HepG2 (cell line): ENCODE measurements at regions not wholly inside any gene's neighbourhood (a gene's known extent, or its start where the extent isn't known, plus 50 kb on each side); places are given as distances from the start of the nearest gene placed in this dataset.

Source experiments
- ATAC-seq: fragments of 200-7000 bp; cut with Tn5 transposase; 3 replicates; pipeline ENCODE4 v1.9.1; 2020; ENCODE audit warnings: mild to moderate bottlenecking, moderate library complexity
- BruUV-seq: library from RNA; stranded (reverse); fragments of 400-500 nt; replicated peaks from 2 replicates; lab custom pipeline; 2021; lab: Mats Ljungman, UMichigan
- CTCF ChIA-PET: fragments of 300-600 bp; formaldehyde crosslinking; extraction: SDS; loops from one replicate; lab custom pipeline; 2021; ENCODE audit warnings: low total read pairs, inconsistent platforms, low intra/inter-chr PET ratio; lab: Yijun Ruan, JAX
- POLR2A ChIA-PET: fragments of 350-600 bp; sonication (Branson Sonifier 250); formaldehyde crosslinking; loops from one replicate; lab custom pipeline; 2020; ENCODE audit warnings: antibody characterized with exemption, inconsistent platforms; lab: Yijun Ruan, JAX
- DNase-seq: peaks from one replicate; pipeline ENCODE4 v3.0.0-alpha.2; 2015; ENCODE audit warnings: low spot score
- FAIRE-seq: peaks from 3 replicates; lab custom pipeline; 2011; peaks lifted over from hg19 to GRCh38; lab: Jason Lieb, UNC
- H2AFZ ChIP-seq: one replicate; pipeline ENCODE4 v1.6.1; 2011; ENCODE audit warnings: low read length, inconsistent platforms
- H3K27ac ChIP-seq: fragments of 300-600 bp; 3 replicates; pipeline ENCODE4 v1.8.0; 2011; ENCODE audit warnings: mixed run types, mild to moderate bottlenecking, mixed read lengths, low read length, inconsistent platforms; ENCODE audit not compliant: insufficient read depth; ENCODE audit errors: extremely low read length
- H3K27me3 ChIP-seq, 2 experiments: fragments of 200-600 bp in 1 of 2; 2 replicates in 1 of 2; 3 replicates in 1 of 2; pipeline versions ENCODE4 v1.6.0 to v1.8.0; 2011; ENCODE audit warnings: low read length in 2 of 2, mild to moderate bottlenecking in 2 of 2, moderate library complexity in 2 of 2, inconsistent platforms in 1 of 2; ENCODE audit not compliant: insufficient read depth in 2 of 2, control insufficient read depth in 1 of 2
- H3K36me3 ChIP-seq, 2 experiments: fragments of 200-600 bp in 1 of 2; replicated peaks in 1 of 2; 2 replicates in 1 of 2; 3 replicates in 1 of 2; pipeline versions ENCODE4 v1.5.1 to v1.8.0; 2011; ENCODE audit warnings: low read length in 2 of 2, inconsistent platforms in 1 of 2; ENCODE audit not compliant: insufficient read depth in 2 of 2, control insufficient read depth in 1 of 2
- H3K4me1 ChIP-seq: 2 replicates; pipeline ENCODE4 v1.5.1; 2012; ENCODE audit warnings: low read length, inconsistent platforms; ENCODE audit not compliant: insufficient read depth
- H3K4me2 ChIP-seq: 2 replicates; pipeline ENCODE4 v1.6.0; 2011; ENCODE audit warnings: low read depth, low read length, inconsistent platforms
- H3K4me3 ChIP-seq, 3 experiments: fragments of 200-600 bp in 1 of 3; sonication (generic), shearing (Covaris generic) in 1 of 3; replicated peaks in 1 of 3; 2 replicates each; pipeline ENCODE4 v1.5.1; 2011 to 2016; ENCODE audit warnings: low read length in 3 of 3, inconsistent platforms in 2 of 3, low read depth in 2 of 3, mild to moderate bottlenecking in 2 of 3, control low read depth in 1 of 3, mixed read lengths in 1 of 3; ENCODE audit not compliant: insufficient read depth in 1 of 3
- H3K79me2 ChIP-seq: one replicate; pipeline ENCODE4 v1.6.1; 2011; ENCODE audit warnings: low read length, inconsistent platforms; ENCODE audit not compliant: insufficient read depth
- H3K9ac ChIP-seq: 2 replicates; pipeline ENCODE4 v1.6.0; 2011; ENCODE audit warnings: mild to moderate bottlenecking, low read depth, low read length, inconsistent platforms; ENCODE audit not compliant: insufficient read depth
- H3K9me3 ChIP-seq: 2 replicates; pipeline ENCODE4 v1.5.1; 2012; ENCODE audit warnings: mild to moderate bottlenecking, low read length
- H4K20me1 ChIP-seq: 2 replicates; pipeline ENCODE4 v1.6.0; 2011; ENCODE audit warnings: inconsistent platforms, mild to moderate bottlenecking, low read length, moderate library complexity; ENCODE audit not compliant: insufficient read depth
- ATF2 ChIP-seq: sonication (generic); formaldehyde crosslinking; IDR thresholded peaks from 2 replicates; pipeline ENCODE4 v1.4.0; 2020; ENCODE audit warnings: missing genetic modification reagents
- ATF4 ChIP-seq, 2 experiments: fragments of 450-650 bp in 1 of 2; sonication (generic) in 1 of 2; formaldehyde crosslinking; IDR thresholded peaks; 2 replicates each; pipeline versions ENCODE4 v1.5.0 to v1.8.0; 2020 to 2022; ENCODE audit warnings: mild to moderate bottlenecking in 1 of 2, missing genetic modification reagents in 1 of 2
- ISL2 ChIP-seq: sonication (generic); formaldehyde crosslinking; IDR thresholded peaks from 2 replicates; pipeline ENCODE4 v1.5.0; 2020; ENCODE audit warnings: missing genetic modification reagents
- MED8 ChIP-seq: sonication (generic); formaldehyde crosslinking; IDR thresholded peaks from 2 replicates; pipeline ENCODE4 v1.8.1; 2023; ENCODE audit warnings: mild to moderate bottlenecking, missing genetic modification reagents; ENCODE audit not compliant: insufficient replicate concordance
- NONO ChIP-seq, 2 experiments: fragments of 450-650 bp in 1 of 2; sonication (generic) in 1 of 2; formaldehyde crosslinking in 1 of 2; IDR thresholded peaks in 1 of 2; conservative IDR thresholded peaks in 1 of 2; 2 replicates each; pipeline versions ENCODE4 v1.6.1 to v1.8.0; 2017 to 2022; ENCODE audit warnings: mild to moderate bottlenecking in 1 of 2, missing genetic modification reagents in 1 of 2, moderate library complexity in 1 of 2
- RXRA ChIP-seq: sonication (generic); formaldehyde crosslinking; IDR thresholded peaks from 2 replicates; pipeline ENCODE4 v1.5.1; 2020; ENCODE audit warnings: missing genetic modification reagents
- XBP1 ChIP-seq: sonication (generic); formaldehyde crosslinking; IDR thresholded peaks from 2 replicates; pipeline ENCODE4 v1.5.0; 2020; ENCODE audit warnings: missing genetic modification reagents
- ZFP41 ChIP-seq: sonication (generic); formaldehyde crosslinking; IDR thresholded peaks from 2 replicates; pipeline ENCODE4 v1.4.0; 2020; ENCODE audit warnings: mild to moderate bottlenecking, missing genetic modification reagents, borderline replicate concordance
- ZFP90 ChIP-seq: sonication (generic); formaldehyde crosslinking; IDR thresholded peaks from 2 replicates; pipeline ENCODE4 v1.8.0; 2022; ENCODE audit warnings: missing genetic modification reagents, mild to moderate bottlenecking, inconsistent platforms, borderline replicate concordance
- ZMAT3 ChIP-seq: sonication (generic); formaldehyde crosslinking; conservative IDR thresholded peaks from 2 replicates; pipeline ENCODE4 v1.7.0; 2021; ENCODE audit warnings: missing genetic modification reagents
- ZNF101 ChIP-seq: sonication (generic); formaldehyde crosslinking; IDR thresholded peaks from 2 replicates; pipeline ENCODE4 v1.4.0; 2020; ENCODE audit warnings: mild to moderate bottlenecking, low read depth, missing genetic modification reagents, borderline replicate concordance
- ZNF468 ChIP-seq: sonication (generic); formaldehyde crosslinking; IDR thresholded peaks from 2 replicates; pipeline ENCODE4 v1.8.0; 2022; ENCODE audit warnings: mild to moderate bottlenecking, moderate library complexity, missing genetic modification reagents
- ZNF737 ChIP-seq: sonication (generic); formaldehyde crosslinking; IDR thresholded peaks from 2 replicates; pipeline ENCODE4 v1.5.0; 2020; ENCODE audit warnings: missing genetic modification reagents, mild to moderate bottlenecking, borderline replicate concordance
- ZNF766 ChIP-seq: sonication (generic); formaldehyde crosslinking; IDR thresholded peaks from 2 replicates; pipeline ENCODE4 v1.5.0; 2020; ENCODE audit warnings: missing genetic modification reagents, borderline replicate concordance
- WGBS: methylation state at CpG from one replicate; pipeline ENCODE4 v1.1.6; 2017; ENCODE audit warnings: low lambda C conversion rate; 5-methylcytosine and 5-hydroxymethylcytosine counted together
- in situ Hi-C: cut with HindIII; loops from 2 replicates; pipeline ENCODE4 v1.10.0; 2017; ENCODE audit warnings: low pct_unique_long_range_greater_than_20kb; ENCODE audit not compliant: extremely low pct_ligation_motif_present
- intact Hi-C: fragments of 100-400 bp; cut with micrococcal nuclease; formaldehyde crosslinking; loops from one replicate; pipeline ENCODE4 v1.10.0; 2022; ENCODE audit not compliant: unreplicated experiment

GRCh38 chr3:117306299-117306698 lies 596.7 kb downstream of the TUSC7 start:
- CTCF ChIA-PET, result no interaction called here
- no peak overlapping the region for H2AFZ ChIP-seq
- intact Hi-C loops (no loop called here), in situ Hi-C loops (no loop called here)
- no peaks in the 10 kb centered on the region for H4K20me1 ChIP-seq
- no peaks in the 10 kb centered on the region for H3K79me2 ChIP-seq
- 0% methylated on average over 1 of the region's 1 CpG for WGBS
- ATAC-seq (no peak), DNase-seq (no peak), FAIRE-seq (no peak)
- H3K27me3 ChIP-seq, result no peaks in the 10 kb centered on the region
- no TSS peak for BruUV-seq
- H3K4me2 ChIP-seq, result no peak overlapping the region
- H3K27ac ChIP-seq, result no peak overlapping the region
- H3K4me3 ChIP-seq, result no peak overlapping the region
- H3K4me1 ChIP-seq, result no peaks in the 10 kb centered on the region
- H3K9me3 ChIP-seq, result no peaks in the 10 kb centered on the region
- POLR2A ChIA-PET, result no interaction called here
- TF ChIP-seq ZMAT3 (CRISPR knock-in tag) (no peak), ZNF101 (CRISPR knock-in tag) (no peak), ZNF468 (CRISPR knock-in tag) (no peak), ATF4 (CRISPR knock-in tag; IDR thresholded peaks at IDR 0.05) (no peak), ZNF766 (CRISPR knock-in tag) (no peak), NONO (IDR thresholded peaks at IDR 0.05) (no peak), NONO (CRISPR knock-in tag; conservative IDR thresholded peaks at IDR 0.05) (no peak), ZFP41 (CRISPR knock-in tag) (no peak), ISL2 (CRISPR knock-in tag) (no peak), ATF2 (CRISPR knock-in tag) (no peak), ZFP90 (CRISPR knock-in tag) (no peak), MED8 (CRISPR knock-in tag) (no peak), RXRA (CRISPR knock-in tag) (no peak), ZNF737 (no peak), XBP1 (CRISPR knock-in tag) (no peak)
- no peaks in the 10 kb centered on the region for H3K36me3 ChIP-seq
- H3K9ac ChIP-seq, result no peak overlapping the region
